HFFc6 (cell line): ENCODE measurements at regions not wholly inside any gene's neighbourhood (a gene's known extent, or its start where the extent isn't known, plus 50 kb on each side); places are given as distances from the start of the nearest gene placed in this dataset.

Source experiments
- DNase-seq: peaks from one replicate; pipeline ENCODE4 v3.0.0-alpha.2; 2018
- H3K27ac Mint-ChIP-seq: 2 replicates; pipeline ENCODE4 v1.8.0; 2020; ENCODE audit warnings: mild to moderate bottlenecking, mixed read lengths
- H3K27me3 Mint-ChIP-seq: 2 replicates; pipeline ENCODE4 v1.8.0; 2021; ENCODE audit warnings: mild to moderate bottlenecking, moderate library complexity, mixed read lengths; ENCODE audit not compliant: insufficient read depth
- H3K36me3 Mint-ChIP-seq: 2 replicates; pipeline ENCODE4 v1.8.0; 2021; ENCODE audit warnings: low read depth, mixed read lengths
- H3K4me1 Mint-ChIP-seq: 2 replicates; pipeline ENCODE4 v1.8.0; 2020; ENCODE audit warnings: low read depth, mixed read lengths
- H3K4me3 Mint-ChIP-seq: 2 replicates; pipeline ENCODE4 v1.8.0; 2020; ENCODE audit warnings: mild to moderate bottlenecking, moderate library complexity, mixed read lengths
- H3K9me3 Mint-ChIP-seq: 2 replicates; pipeline ENCODE4 v1.8.0; 2020; ENCODE audit warnings: mild to moderate bottlenecking, mixed read lengths
- TF ChIP-seq, protein P1 (sequence below): fragments of 200-600 bp; sonication (generic); IDR thresholded peaks from 2 replicates; pipeline ENCODE4 v1.5.0; 2021; ENCODE audit warnings: antibody characterized with exemption, mild to moderate bottlenecking

GRCh38 chr10:55158633-55159032, 357.6 kb upstream of the PCDH15 start:
- no peaks in the 10 kb centered on the region for H3K4me1 Mint-ChIP-seq
- H3K27me3 Mint-ChIP-seq, result no peaks in the 10 kb centered on the region
- TF ChIP-seq, protein P1, sequence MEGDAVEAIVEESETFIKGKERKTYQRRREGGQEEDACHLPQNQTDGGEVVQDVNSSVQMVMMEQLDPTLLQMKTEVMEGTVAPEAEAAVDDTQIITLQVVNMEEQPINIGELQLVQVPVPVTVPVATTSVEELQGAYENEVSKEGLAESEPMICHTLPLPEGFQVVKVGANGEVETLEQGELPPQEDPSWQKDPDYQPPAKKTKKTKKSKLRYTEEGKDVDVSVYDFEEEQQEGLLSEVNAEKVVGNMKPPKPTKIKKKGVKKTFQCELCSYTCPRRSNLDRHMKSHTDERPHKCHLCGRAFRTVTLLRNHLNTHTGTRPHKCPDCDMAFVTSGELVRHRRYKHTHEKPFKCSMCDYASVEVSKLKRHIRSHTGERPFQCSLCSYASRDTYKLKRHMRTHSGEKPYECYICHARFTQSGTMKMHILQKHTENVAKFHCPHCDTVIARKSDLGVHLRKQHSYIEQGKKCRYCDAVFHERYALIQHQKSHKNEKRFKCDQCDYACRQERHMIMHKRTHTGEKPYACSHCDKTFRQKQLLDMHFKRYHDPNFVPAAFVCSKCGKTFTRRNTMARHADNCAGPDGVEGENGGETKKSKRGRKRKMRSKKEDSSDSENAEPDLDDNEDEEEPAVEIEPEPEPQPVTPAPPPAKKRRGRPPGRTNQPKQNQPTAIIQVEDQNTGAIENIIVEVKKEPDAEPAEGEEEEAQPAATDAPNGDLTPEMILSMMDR, result no peak
- DNase-seq, result no peak
- no peak overlapping the region for H3K27ac Mint-ChIP-seq
- H3K4me3 Mint-ChIP-seq, result no peak overlapping the region
- peaks cover 20% of the 10 kb centered on the region for H3K9me3 Mint-ChIP-seq
- no peaks in the 10 kb centered on the region for H3K36me3 Mint-ChIP-seq

DNA sequence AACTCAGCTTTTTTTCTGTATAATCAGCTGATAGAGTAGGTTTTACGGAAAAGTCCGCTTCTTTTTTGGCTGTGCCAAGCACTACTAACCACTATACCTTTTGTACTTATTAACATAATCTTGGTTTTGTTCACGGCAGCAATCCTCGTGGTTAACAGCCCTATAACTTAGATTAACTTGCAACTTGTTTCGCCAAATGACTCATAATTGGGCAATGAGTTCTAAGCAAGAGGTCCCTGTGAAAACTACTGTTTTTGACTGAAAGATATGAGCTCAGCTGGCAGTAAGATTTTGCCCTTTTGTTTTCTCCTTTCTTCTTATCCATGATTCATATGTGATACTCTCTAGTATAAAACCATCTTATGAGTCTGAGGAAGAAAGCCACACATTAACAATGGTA, 345.0 kb upstream of the PCDH15 start:
- Mint-ChIP-seq H3K27ac (no peak overlapping the region), H3K9me3 (peaks cover 26% of the 10 kb centered on the region), H3K27me3 (no peaks in the 10 kb centered on the region; the same call in 1 of the 2 replicates), H3K36me3 (no peaks in the 10 kb centered on the region), H3K4me3 (no peak overlapping the region), H3K4me1 (no peaks in the 10 kb centered on the region)
- DNase-seq, result no peak
- TF ChIP-seq, protein P1, result no peak

DNA sequence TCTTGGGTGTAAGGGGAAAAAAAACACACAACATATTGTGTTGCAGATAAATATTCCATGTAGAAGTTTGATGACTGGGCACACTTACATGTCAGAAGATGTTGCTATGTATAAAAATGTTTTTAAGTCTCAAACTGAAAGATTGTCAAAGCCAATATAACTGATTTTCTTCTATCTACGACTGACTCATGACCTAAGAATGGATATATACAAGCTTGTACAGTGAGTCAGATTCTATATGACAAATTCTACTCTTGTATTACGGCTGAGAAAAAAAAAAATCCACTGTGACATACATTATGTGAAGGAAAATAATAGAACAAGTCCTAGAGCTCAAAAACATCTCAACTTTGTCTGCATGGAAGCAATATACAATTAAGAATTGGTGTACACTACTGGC, 343.0 kb upstream of the PCDH15 start:
- Mint-ChIP-seq H3K4me3 (no peak overlapping the region), H3K27me3 (no peaks in the 10 kb centered on the region), H3K4me1 (no peaks in the 10 kb centered on the region), H3K36me3 (no peaks in the 10 kb centered on the region), H3K27ac (no peak overlapping the region), H3K9me3 (peaks cover 27% of the 10 kb centered on the region)
- TF ChIP-seq, protein P1, result no peak
- DNase-seq, result no peak

GRCh38 chr10:55141892-55142291, 340.9 kb upstream of the PCDH15 start:
- Mint-ChIP-seq H3K9me3 (peaks cover 27% of the 10 kb centered on the region), H3K27ac (no peak overlapping the region), H3K36me3 (no peaks in the 10 kb centered on the region), H3K27me3 (no peaks in the 10 kb centered on the region), H3K4me3 (no peak overlapping the region), H3K4me1 (no peaks in the 10 kb centered on the region)
- TF ChIP-seq, protein P1, result no peak
- DNase-seq, result no peak

GRCh38 chr10:55137063-55137462, 336.0 kb upstream of the PCDH15 start:
- Mint-ChIP-seq H3K4me3 (no peak overlapping the region), H3K9me3 (peaks cover 13% of the 10 kb centered on the region), H3K27ac (no peak overlapping the region), H3K4me1 (no peaks in the 10 kb centered on the region), H3K27me3 (no peaks in the 10 kb centered on the region), H3K36me3 (no peaks in the 10 kb centered on the region)
- DNase-seq, result no peak
- TF ChIP-seq, protein P1, result no peak

GRCh38 chr10:55104738-55105137, 303.7 kb upstream of the PCDH15 start:
- no peak for DNase-seq
- no peaks in the 10 kb centered on the region for H3K27me3 Mint-ChIP-seq
- H3K4me3 Mint-ChIP-seq, result no peak overlapping the region
- H3K4me1 Mint-ChIP-seq, result no peaks in the 10 kb centered on the region
- TF ChIP-seq, protein P1, result no peak
- H3K27ac Mint-ChIP-seq, result no peak overlapping the region
- H3K36me3 Mint-ChIP-seq, result no peaks in the 10 kb centered on the region
- H3K9me3 Mint-ChIP-seq, result peaks cover 22% of the 10 kb centered on the region; the same call in 1 of the 2 replicates
